Mesenchymal stem cell (in vitro differentiated cells and primary cell): ENCODE measurements at regions not wholly inside any gene's neighbourhood (a gene's known extent, or its start where the extent isn't known, plus 50 kb on each side); places are given as distances from the start of the nearest gene placed in this dataset.
A peak's percentile ranks its signal among the peaks of the same experiment; 100 is the strongest.

Source experiments
- DNase-seq: peaks from one replicate; pipeline ENCODE4 v3.0.0-alpha.2; 2013
- H2AFZ ChIP-seq: one replicate; pipeline ENCODE4 v1.6.1; 2013; ENCODE audit warnings: low read depth, mild to moderate bottlenecking, control low read depth, inconsistent platforms, low read length, moderate library complexity
- H2AK5ac ChIP-seq: 2 replicates; pipeline ENCODE4 v1.6.1; 2013; ENCODE audit warnings: low read length, moderate library complexity, mild to moderate bottlenecking, inconsistent platforms; ENCODE audit not compliant: severe bottlenecking
- H2BK120ac ChIP-seq: one replicate; pipeline ENCODE4 v1.6.1; 2013; ENCODE audit warnings: low read depth, mild to moderate bottlenecking, inconsistent platforms, low read length, moderate library complexity
- H2BK12ac ChIP-seq, 2 experiments: one replicate each; pipeline ENCODE4 v1.6.1; 2013; ENCODE audit warnings: inconsistent platforms in 2 of 2, low read length in 2 of 2, mild to moderate bottlenecking in 2 of 2, moderate library complexity in 2 of 2, control low read depth in 1 of 2
- H2BK15ac ChIP-seq: one replicate; pipeline ENCODE4 v1.6.1; 2013; ENCODE audit warnings: mild to moderate bottlenecking, low read depth, inconsistent platforms; ENCODE audit not compliant: poor library complexity, severe bottlenecking
- H2BK5ac ChIP-seq: 2 replicates; pipeline ENCODE4 v1.6.1; 2013; ENCODE audit warnings: low read depth, mild to moderate bottlenecking, low read length, control low read depth, inconsistent platforms; ENCODE audit not compliant: poor library complexity, severe bottlenecking
- H3K14ac ChIP-seq, 2 experiments: one replicate each; pipeline ENCODE4 v1.6.1; 2013; ENCODE audit warnings: inconsistent platforms in 2 of 2, low read length in 2 of 2, control low read depth in 1 of 2, mild to moderate bottlenecking in 1 of 2, moderate library complexity in 1 of 2
- H3K18ac ChIP-seq, 2 experiments: one replicate each; pipeline ENCODE4 v1.6.1; 2013; ENCODE audit warnings: inconsistent platforms in 2 of 2, low read length in 2 of 2, control low read depth in 1 of 2, low read depth in 1 of 2, mild to moderate bottlenecking in 1 of 2
- H3K23ac ChIP-seq, 2 experiments: one replicate each; pipeline ENCODE4 v1.6.1; 2013; ENCODE audit warnings: inconsistent platforms in 2 of 2, low read length in 2 of 2, mild to moderate bottlenecking in 2 of 2, moderate library complexity in 2 of 2, control low read depth in 1 of 2
- H3K27ac ChIP-seq: 2 replicates; pipeline ENCODE4 v1.5.1; 2013; ENCODE audit warnings: mild to moderate bottlenecking, moderate library complexity, low read length, control low read depth, inconsistent platforms; ENCODE audit not compliant: poor library complexity, severe bottlenecking
- H3K27me3 ChIP-seq, 2 experiments: 2 replicates each; pipeline versions ENCODE4 v1.6.1 to v1.7.0; 2013; ENCODE audit warnings: low read length in 2 of 2, mild to moderate bottlenecking in 2 of 2, moderate library complexity in 2 of 2, control low read depth in 1 of 2, inconsistent platforms in 1 of 2; ENCODE audit not compliant: control insufficient read depth in 1 of 2, insufficient read depth in 1 of 2
- H3K36me3 ChIP-seq, 2 experiments: 2 replicates each; pipeline versions ENCODE4 v1.6.1 to v1.7.0; 2013; ENCODE audit warnings: low read length in 2 of 2, control low read depth in 1 of 2, inconsistent platforms in 1 of 2, low read depth in 1 of 2, mild to moderate bottlenecking in 1 of 2; ENCODE audit not compliant: insufficient read depth in 2 of 2, control insufficient read depth in 1 of 2
- H3K4ac ChIP-seq, 2 experiments: one replicate each; pipeline ENCODE4 v1.6.1; 2013; ENCODE audit warnings: inconsistent platforms in 2 of 2, low read length in 2 of 2, mild to moderate bottlenecking in 2 of 2, moderate library complexity in 2 of 2, control low read depth in 1 of 2, low read depth in 1 of 2
- H3K4me1 ChIP-seq: 2 replicates; pipeline ENCODE4 v1.6.1; 2013; ENCODE audit warnings: low read depth, low read length, control low read depth; ENCODE audit not compliant: control insufficient read depth, insufficient read depth
- H3K4me2 ChIP-seq: 2 replicates; pipeline ENCODE4 v1.6.1; 2013; ENCODE audit warnings: low read length, mild to moderate bottlenecking, inconsistent platforms; ENCODE audit not compliant: poor library complexity, severe bottlenecking
- H3K4me3 ChIP-seq, 2 experiments: 2 replicates each; pipeline versions ENCODE4 v1.5.1 to v1.7.0; 2013; ENCODE audit warnings: low read length in 2 of 2, mild to moderate bottlenecking in 2 of 2, control low read depth in 1 of 2, low read depth in 1 of 2; ENCODE audit not compliant: insufficient read depth in 1 of 2
- H3K79me1 ChIP-seq: replicated peaks from 2 replicates; pipeline ENCODE4 v1.6.1; 2013; ENCODE audit warnings: mild to moderate bottlenecking, control low read depth, low read length, inconsistent platforms; ENCODE audit not compliant: poor library complexity, severe bottlenecking
- H3K9ac ChIP-seq: 2 replicates; pipeline ENCODE4 v1.7.0; 2013; ENCODE audit warnings: mild to moderate bottlenecking, low read length, moderate library complexity
- H3K9me3 ChIP-seq: 2 replicates; pipeline ENCODE4 v1.7.0; 2013; ENCODE audit warnings: mild to moderate bottlenecking, low read length; ENCODE audit not compliant: control insufficient read depth
- H4K8ac ChIP-seq: one replicate; pipeline ENCODE4 v1.6.1; 2013; ENCODE audit warnings: inconsistent platforms, mild to moderate bottlenecking, low read length, moderate library complexity
- H4K91ac ChIP-seq: one replicate; pipeline ENCODE4 v1.6.1; 2013; ENCODE audit warnings: mild to moderate bottlenecking, low read length, inconsistent platforms
- WGBS: methylation state at CpG from one replicate; pipeline ENCODE4 v1.1.7; 2013; ENCODE audit warnings: mixed read lengths; 5-methylcytosine and 5-hydroxymethylcytosine counted together

- no peak overlapping the region for H2BK5ac ChIP-seq
- H3K36me3 ChIP-seq: no peaks in the 10 kb centered on the region
- H3K27ac ChIP-seq: no peak overlapping the region
- peaks cover 0 to 37% of the 10 kb centered on the region in 2 experiments for H3K27me3 ChIP-seq
- H3K18ac ChIP-seq: no peak overlapping the region
- H2AK5ac ChIP-seq: no peak overlapping the region
- H2BK15ac ChIP-seq: no peak overlapping the region
- H3K4me2 ChIP-seq: no peak overlapping the region
- no peak for DNase-seq
- no peak overlapping the region for H4K8ac ChIP-seq
- H3K4ac ChIP-seq: no peak overlapping the region
- H3K4me3 ChIP-seq: no peak overlapping the region
- H4K91ac ChIP-seq: no peak overlapping the region
- H2BK120ac ChIP-seq: no peak overlapping the region
- H3K4me1 ChIP-seq: no peaks in the 10 kb centered on the region
- no peak overlapping the region for H2AFZ ChIP-seq
- no peak overlapping the region for H3K14ac ChIP-seq
- no peaks in the 10 kb centered on the region for H3K79me1 ChIP-seq
- H3K23ac ChIP-seq: no peak overlapping the region
- no peak overlapping the region for H3K9ac ChIP-seq
- no peak overlapping the region for H2BK12ac ChIP-seq
- H3K9me3 ChIP-seq: no peaks in the 10 kb centered on the region
Measured at GRCh38 chr10:7491949-7492659, 81.3 kb upstream of the SFMBT2 start.

- no peaks in the 10 kb centered on the region for H3K9me3 ChIP-seq
- WGBS: 77% methylated on average over 8 of the region's 8 CpGs
Measured at GRCh38 chr10:7491230-7491629, 80.4 kb upstream of the SFMBT2 start.

DNA sequence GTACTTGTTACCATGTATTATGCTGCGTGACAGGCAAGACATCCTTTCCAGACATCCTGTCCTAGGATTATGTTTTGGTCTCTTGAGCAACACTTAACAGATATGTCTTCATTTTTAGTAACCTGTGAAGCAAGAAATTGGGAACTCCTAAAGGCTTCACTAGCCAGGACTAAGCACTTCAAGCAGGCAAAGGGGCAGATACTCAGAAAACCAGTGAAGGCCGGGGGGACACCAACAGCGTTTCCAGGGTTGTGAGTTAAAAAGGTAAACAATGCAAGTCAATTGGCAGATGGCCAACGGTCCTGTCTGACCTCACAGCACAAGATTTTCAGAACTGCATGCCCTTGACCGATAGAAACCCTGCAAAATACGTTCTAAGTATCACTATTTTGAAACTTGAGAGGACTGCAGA, 77.6 kb upstream of the SFMBT2 start:
- Histone ChIP-seq H2AFZ (no peak overlapping the region), H3K27ac (no peak overlapping the region), H3K79me1 (no peaks in the 10 kb centered on the region), H3K18ac (no peak overlapping the region), H3K4me1 (no peaks in the 10 kb centered on the region), H3K4me2 (no peak overlapping the region), H2BK12ac (no peak overlapping the region), H3K4me3 (no peak overlapping the region), H3K9me3 (no peaks in the 10 kb centered on the region), H3K23ac (no peak overlapping the region), H3K9ac (no peak overlapping the region), H3K14ac (no peak overlapping the region), H2BK15ac (no peak overlapping the region), H3K4ac (no peak overlapping the region), H3K36me3 (no peaks in the 10 kb centered on the region), H2BK120ac (no peak overlapping the region), H2AK5ac (no peak overlapping the region), H4K8ac (no peak overlapping the region), H4K91ac (no peak overlapping the region), H2BK5ac (no peak overlapping the region), H3K27me3 (peaks cover 0 to 40% of the 10 kb centered on the region in 2 experiments)
- WGBS: 0% methylated on average over 2 of the region's 6 CpGs
- DNase-seq: peak; percentile 78

More at GRCh38 chr10:7491230-7491629, 80.4 kb upstream of the SFMBT2 start:
- H3K4me3 ChIP-seq: no peak overlapping the region
- no peak for DNase-seq
- no peak overlapping the region for H3K18ac ChIP-seq
- no peak overlapping the region for H2BK12ac ChIP-seq
- no peak overlapping the region for H2AK5ac ChIP-seq
- H3K79me1 ChIP-seq: no peaks in the 10 kb centered on the region
- H3K4ac ChIP-seq: no peak overlapping the region
- H2AFZ ChIP-seq: no peak overlapping the region
- no peak overlapping the region for H4K8ac ChIP-seq
- H3K36me3 ChIP-seq: no peaks in the 10 kb centered on the region
- H2BK120ac ChIP-seq: no peak overlapping the region
- no peaks in the 10 kb centered on the region for H3K4me1 ChIP-seq
- no peak overlapping the region for H3K27ac ChIP-seq
- no peak overlapping the region for H3K4me2 ChIP-seq
- H4K91ac ChIP-seq: no peak overlapping the region
- no peak overlapping the region for H2BK5ac ChIP-seq
- H3K23ac ChIP-seq: no peak overlapping the region
- H3K27me3 ChIP-seq: peaks cover 0 to 41% of the 10 kb centered on the region in 2 experiments
- no peak overlapping the region for H2BK15ac ChIP-seq
- no peak overlapping the region for H3K9ac ChIP-seq
- H3K14ac ChIP-seq: no peak overlapping the region

- H3K4me1 ChIP-seq: no peaks in the 10 kb centered on the region
- H3K4me3 ChIP-seq: no peak overlapping the region
- WGBS: 33% methylated on average over 2 of the region's 2 CpGs
- H2BK12ac ChIP-seq: no peak overlapping the region
- DNase-seq: peak; percentile 36
- no peak overlapping the region for H2BK15ac ChIP-seq
- no peak overlapping the region for H4K91ac ChIP-seq
- H3K4ac ChIP-seq: no peak overlapping the region
- no peak overlapping the region for H3K23ac ChIP-seq
- no peaks in the 10 kb centered on the region for H3K36me3 ChIP-seq
- no peak overlapping the region for H3K18ac ChIP-seq
- no peak overlapping the region for H3K9ac ChIP-seq
- H2AK5ac ChIP-seq: no peak overlapping the region
- H3K9me3 ChIP-seq: no peaks in the 10 kb centered on the region
- no peak overlapping the region for H2BK5ac ChIP-seq
- no peak overlapping the region for H3K4me2 ChIP-seq
- H3K79me1 ChIP-seq: no peaks in the 10 kb centered on the region
- peaks cover 0 to 41% of the 10 kb centered on the region in 2 experiments for H3K27me3 ChIP-seq
- no peak overlapping the region for H4K8ac ChIP-seq
- H2AFZ ChIP-seq: no peak overlapping the region
- no peak overlapping the region for H3K14ac ChIP-seq
- no peak overlapping the region for H2BK120ac ChIP-seq
- no peak overlapping the region for H3K27ac ChIP-seq
Measured at GRCh38 chr10:7487528-7487927, 76.7 kb upstream of the SFMBT2 start.
